Liver (tissue), 3 donors: ENCODE measurements at regions not wholly inside any gene's neighbourhood (a gene's known extent, or its start where the extent isn't known, plus 50 kb on each side); places are given as distances from the start of the nearest gene placed in this dataset.

ENCODE experiments used
- ATF3 ChIP-seq: IDR thresholded peaks from 2 replicates; pipeline ENCODE4 v1.6.1; 2016; ENCODE audit warnings: antibody characterized with exemption
- CTCF ChIP-seq: fragments of 150-350 bp; IDR thresholded peaks from 2 replicates; pipeline ENCODE4 v1.5.1; 2017; ENCODE audit warnings: improper control_type of control experiment, low read depth, low read length; ENCODE audit not compliant: missing input control
- JUND ChIP-seq, 2 donors: IDR thresholded peaks; 2 replicates each; pipeline ENCODE4 v1.6.1; 2016; ENCODE audit warnings: antibody characterized with exemption in 2 of 2
- RAD21 ChIP-seq, 2 donors: IDR thresholded peaks; 2 replicates each; pipeline ENCODE4 v1.6.1; 2016; ENCODE audit warnings: antibody characterized with exemption in 2 of 2, mild to moderate bottlenecking in 2 of 2
- YY1 ChIP-seq: IDR thresholded peaks from 2 replicates; pipeline ENCODE4 v1.6.1; 2016; ENCODE audit warnings: antibody characterized with exemption, mild to moderate bottlenecking
- donor health status: healthy.
- donor health status: healthy.

- TF ChIP-seq CTCF, result no peak
- no peak for TF ChIP-seq RAD21 (IDR thresholded peaks at IDR 0.05)
- TF ChIP-seq ATF3, result no peak
- no peak for TF ChIP-seq YY1
- TF ChIP-seq JUND (IDR thresholded peaks at IDR 0.05), result no peak
These were observed 136.5 kb upstream of the NKX1-1 start for GRCh38 chr4:1542516-1543320.
